HG03095 (cell line): ENCODE measurements at regions not wholly inside any gene's neighbourhood (a gene's known extent, or its start where the extent isn't known, plus 50 kb on each side); places are given as distances from the start of the nearest gene placed in this dataset.
"Not testable (repeated sequence)": the region's sequence is repeated elsewhere in the genome, so short reads cannot be mapped to it uniquely, and the experiment has no call there.

Experiments
- ATAC-seq: cut with Tn5 transposase; IDR thresholded peaks from one replicate; pipeline ENCODE4 v1.9.1; 2021; ENCODE audit warnings: moderate library complexity; ENCODE audit not compliant: unreplicated experiment

DNA sequence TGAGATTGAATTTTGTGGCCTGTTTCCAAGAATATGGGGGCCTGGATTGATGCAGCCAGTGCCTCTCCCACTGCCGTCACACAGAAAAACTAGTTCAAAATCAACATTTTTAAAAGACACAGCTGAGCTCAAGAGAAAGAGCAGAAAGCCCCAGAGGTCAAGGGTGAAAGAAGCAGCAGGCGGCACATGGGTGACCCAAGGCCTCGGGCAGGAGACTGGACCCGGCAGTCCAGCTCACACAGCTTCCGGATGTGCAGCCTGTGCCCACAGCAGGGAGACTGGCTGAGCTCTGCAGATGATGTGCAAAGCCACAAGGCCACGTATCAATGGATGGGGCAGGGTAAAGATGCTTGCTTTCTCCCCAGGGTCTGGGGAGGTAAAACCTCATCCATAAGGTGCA, 50.4 kb upstream of the RNF32 start:
- no peak for ATAC-seq

DNA sequence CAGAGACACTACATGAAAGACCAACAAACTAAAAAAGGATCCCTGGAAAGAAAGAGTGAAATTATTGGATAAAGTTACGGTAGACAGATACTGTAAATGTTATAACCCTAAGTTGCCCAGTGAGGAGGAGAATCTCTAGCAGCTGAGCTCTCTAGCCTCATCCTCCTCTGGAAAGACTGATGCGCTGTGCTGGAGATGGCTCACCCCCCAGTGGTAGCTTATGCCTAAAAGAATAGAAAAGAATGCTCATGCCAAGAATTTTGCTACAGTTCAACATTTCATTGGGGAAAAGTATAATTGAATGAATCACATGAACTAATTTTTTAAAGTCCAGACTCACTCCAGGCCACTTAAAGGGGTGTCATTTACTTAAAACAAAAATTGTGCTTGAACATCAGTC, 50.8 kb upstream of the RNF32 start:
- no peak for ATAC-seq

- no peak for ATAC-seq
Observed at GRCh38 chr7:156585926-156586325, 54.6 kb upstream of the RNF32 start.

DNA sequence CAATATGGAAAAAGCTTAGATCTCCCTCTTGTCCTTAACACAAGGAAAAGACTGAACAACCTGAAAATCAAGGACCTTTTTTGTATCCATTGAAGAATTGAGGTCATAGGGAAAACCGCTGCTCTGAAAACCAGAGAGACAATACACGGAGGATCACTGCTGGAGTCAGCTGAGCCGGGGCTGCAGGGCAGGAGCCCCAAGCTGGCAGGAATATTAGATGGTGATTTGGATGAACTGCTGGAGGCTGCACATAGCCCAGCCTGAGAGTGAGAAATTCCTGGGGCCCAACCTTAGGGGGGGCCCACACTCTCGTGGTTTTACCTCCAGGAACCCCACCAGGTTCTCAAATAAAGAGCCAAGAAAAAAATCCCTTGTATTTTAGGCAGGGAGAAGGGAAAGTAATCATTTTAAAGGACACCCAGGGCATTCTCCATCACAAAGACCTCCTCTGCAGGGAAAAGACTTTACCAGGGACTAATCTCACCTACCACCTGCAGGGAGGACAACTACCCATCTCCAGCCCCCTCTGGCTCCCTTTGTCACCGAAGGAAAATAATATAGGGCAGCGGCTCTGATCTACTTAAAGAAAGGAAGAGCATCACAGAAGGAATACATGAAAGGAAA, 55.4 kb upstream of the RNF32 start:
- ATAC-seq: no peak

GRCh38 chr7:156582591-156583123, 57.9 kb upstream of the RNF32 start:
- ATAC-seq: no peak

- ATAC-seq: no peak
Observed at GRCh38 chr7:156580036-156580435, 60.5 kb upstream of the RNF32 start.

DNA sequence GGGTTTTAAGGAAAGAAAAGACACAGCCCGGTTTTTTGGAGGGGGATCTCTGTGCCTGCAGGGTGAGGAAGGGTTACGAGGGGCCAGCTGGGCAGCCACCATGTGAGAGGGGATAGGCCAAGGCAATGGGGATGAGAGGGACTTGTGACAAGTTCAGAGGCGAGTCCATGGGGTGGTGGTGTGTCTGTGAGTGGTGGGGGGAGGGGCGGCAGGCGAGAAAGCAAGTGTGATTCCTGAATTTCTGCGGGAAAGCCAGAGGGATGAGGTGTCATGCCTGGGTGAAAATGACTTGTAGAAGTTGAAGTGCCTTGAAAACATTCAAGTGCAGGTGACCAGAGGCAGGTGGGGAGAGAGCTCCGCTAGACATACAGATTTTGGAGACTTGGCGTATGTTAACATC, 61.0 kb upstream of the RNF32 start:
- no peak for ATAC-seq

- ATAC-seq: no peak
Observed at GRCh38 chr7:156578978-156579430, 61.6 kb upstream of the RNF32 start.

- no peak for ATAC-seq
Observed at GRCh38 chr7:156578578-156578940, 62.0 kb upstream of the RNF32 start.

- ATAC-seq: no peak
Observed at GRCh38 chr7:156577645-156578577, 62.7 kb upstream of the RNF32 start.

GRCh38 chr7:156576216-156577058, 64.1 kb upstream of the RNF32 start:
- no peak for ATAC-seq

DNA sequence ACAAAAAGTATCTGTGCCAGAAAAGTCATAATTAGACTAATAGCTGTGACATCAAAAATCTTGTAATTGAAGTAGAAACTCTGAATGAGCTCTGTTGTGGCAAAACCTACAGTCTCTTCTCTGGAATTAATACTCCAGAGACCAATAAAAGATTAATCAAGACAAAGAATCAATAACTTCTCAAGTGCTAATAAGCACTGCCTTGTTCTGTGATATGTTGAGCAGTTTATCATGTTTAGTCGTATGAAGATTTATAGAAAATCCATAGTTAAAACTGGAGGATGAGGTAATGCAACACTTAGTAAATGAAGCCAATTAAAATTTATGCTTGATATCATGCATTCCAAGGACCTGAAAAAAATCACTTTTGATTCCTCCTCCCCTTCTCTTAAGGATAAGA, 72.3 kb upstream of the RNF32 start:
- no peak for ATAC-seq

DNA sequence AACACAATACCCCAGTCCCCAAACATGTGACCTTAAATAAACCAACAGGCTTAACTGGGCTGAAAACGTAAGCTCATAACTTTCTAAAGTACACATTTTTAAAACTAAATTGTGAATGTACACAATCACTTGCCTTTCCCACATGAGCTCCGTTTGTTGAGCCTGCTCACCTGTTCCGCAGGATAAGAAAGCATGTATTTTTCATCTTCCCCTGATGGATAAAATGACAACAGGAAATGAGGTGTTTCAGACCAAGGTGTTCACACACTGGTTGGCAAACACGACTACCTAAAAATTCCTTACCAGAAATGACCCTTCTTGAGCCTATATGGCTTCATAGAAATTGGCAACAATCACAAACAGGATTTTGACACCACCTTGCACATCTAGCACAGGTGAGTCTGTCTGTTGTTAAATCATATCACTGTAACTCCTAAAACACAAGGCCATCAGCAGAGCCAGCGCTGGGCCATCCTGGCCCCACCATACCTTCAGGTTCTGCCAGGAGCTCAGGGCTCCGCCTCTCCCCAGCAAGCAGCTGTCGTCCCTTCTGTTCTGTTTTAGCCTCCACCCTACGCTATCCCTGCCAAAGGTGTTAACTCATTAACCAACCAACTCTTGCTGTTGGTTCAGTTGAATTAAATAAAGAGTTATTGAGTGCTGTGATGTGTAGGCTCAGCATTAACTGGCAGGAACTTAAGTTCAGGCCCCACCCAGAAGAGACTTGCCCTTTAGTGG, 73.6 kb upstream of the RNF32 start:
- ATAC-seq: no peak

DNA sequence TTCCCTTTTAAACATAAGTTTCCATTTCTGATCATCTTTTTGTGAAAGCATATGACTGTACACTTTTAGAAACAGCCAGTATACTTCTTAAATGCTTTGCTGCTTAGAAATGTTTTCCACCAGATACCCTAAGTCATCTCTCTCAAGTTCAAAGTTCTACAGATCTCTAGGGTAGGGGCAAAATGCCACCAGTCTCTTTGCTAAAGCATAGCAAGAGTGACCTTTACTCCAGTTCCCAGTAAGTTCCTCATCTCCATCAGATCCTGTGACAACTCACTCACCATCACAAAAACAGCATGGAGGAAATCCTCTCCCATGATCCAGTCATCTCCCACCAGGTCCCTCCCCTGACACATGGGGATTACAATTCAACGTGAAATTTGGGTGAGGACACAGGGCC, 75.6 kb upstream of the RNF32 start:
- ATAC-seq: not testable (repeated sequence)

GRCh38 chr7:156560696-156561095, 79.9 kb upstream of the RNF32 start:
- no peak for ATAC-seq

DNA sequence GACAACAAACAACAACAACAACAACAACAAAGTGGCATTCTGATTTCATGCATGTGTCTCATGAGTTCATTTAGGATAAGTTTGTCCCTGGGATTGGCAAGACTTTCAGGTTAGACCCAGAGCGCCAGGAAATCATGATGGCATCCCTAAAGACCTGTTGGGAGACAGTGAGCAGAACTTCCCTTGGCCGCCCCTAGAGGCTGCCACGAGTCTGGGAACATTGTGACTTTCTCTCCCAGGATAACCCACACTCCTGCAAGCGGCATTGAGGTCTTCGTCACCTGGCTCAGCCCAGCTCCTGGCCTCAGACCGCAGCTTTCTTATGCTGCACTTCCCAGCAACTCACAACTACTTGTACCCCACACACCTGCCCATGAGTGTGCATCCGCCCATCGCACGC, 80.5 kb upstream of the RNF32 start:
- no peak for ATAC-seq

- no peak for ATAC-seq
Observed at GRCh38 chr7:156559001-156559400, 81.6 kb upstream of the RNF32 start.

- ATAC-seq: no peak
Observed at GRCh38 chr7:156558198-156558597, 82.4 kb upstream of the RNF32 start.

DNA sequence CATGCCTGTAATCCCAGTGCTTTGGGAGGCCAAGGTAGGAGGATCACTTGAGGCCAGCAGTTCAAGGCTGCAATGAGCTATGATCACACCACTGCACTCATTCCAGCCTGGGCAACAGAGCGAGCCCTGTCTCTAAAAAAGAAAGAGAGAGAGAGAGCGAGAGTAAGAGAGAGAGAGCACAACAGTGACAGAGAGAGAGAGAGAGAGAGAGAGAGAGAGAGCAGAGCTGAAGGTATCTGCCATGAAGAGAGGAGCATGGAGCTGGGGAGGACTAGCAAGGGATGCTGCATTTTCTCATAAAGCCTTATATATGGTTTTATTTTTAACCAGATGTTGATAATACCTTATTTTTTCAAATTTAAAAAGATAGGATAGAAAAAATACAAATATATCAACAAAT, 84.5 kb upstream of the RNF32 start:
- no peak for ATAC-seq

- ATAC-seq: no peak
Observed at GRCh38 chr7:156554488-156554887, 86.1 kb upstream of the RNF32 start.

DNA sequence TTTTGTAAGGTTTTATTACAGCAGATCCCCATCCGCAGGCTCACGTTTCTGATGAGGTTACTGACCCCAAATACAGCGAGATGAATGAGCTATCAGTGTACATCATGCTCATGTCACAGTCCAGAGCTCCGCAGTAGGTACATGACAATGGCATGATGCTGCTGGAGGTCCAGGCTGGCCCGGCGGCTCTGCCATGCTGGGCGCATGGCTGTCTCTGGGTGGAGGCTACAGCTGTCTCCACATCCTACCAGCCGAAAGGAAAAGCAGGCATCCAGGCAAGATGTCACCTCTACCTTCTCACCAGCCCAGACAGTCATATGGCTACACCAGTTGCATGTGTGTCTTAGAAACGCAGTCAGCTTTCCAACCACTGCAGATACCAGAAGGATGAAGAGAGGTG, 90.9 kb upstream of the RNF32 start:
- ATAC-seq: no peak
